GM21723 (cell line): ENCODE measurements at regions not wholly inside any gene's neighbourhood (a gene's known extent, or its start where the extent isn't known, plus 50 kb on each side); places are given as distances from the start of the nearest gene placed in this dataset.

Source experiments
- ATAC-seq: cut with Tn5 transposase; IDR thresholded peaks from one replicate; pipeline ENCODE4 v1.9.1; 2021; ENCODE audit warnings: mild to moderate bottlenecking, moderate library complexity; ENCODE audit not compliant: unreplicated experiment

DNA sequence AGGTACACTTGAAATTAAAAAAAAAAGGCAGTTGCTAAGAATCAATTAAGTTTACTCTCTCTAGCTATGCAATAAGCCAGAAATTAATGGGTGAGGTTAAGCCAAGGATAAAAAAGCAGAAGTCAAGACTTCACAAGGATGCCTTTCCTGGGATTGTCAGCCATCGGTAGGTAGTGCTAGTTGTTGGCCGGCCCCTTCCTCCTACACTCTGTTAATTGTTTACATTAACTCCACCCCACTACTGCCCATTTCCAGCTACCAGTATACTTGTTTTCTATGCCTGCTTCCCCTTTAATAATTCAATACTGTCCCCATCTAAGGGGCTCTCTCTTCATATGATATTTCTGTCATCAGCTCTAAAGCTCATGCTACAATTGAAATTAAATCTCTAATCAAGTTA lies 461.0 kb downstream of the IPMK start:
- ATAC-seq, result no peak

- no peak for ATAC-seq
Observed at GRCh38 chr10:57799625-57800024, 468.1 kb downstream of the IPMK start.

DNA sequence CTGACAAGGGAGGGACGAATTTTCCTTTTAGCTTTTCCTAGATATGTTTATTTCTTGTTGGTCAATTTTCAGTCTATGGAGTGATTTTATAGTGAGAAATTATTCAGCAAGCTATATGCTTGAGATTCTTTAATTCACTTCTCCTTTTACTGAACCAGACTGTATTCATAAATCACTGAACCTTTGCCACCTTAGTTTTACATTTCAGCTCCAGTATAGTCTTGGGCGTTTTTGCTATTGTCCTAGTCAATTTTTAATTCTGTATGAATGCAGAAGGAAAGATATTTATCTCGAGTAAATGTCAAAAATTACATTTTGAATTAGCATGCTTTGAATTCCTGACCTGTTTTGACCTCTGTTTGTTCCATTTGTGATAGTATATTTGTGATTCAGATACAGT lies 468.9 kb downstream of the IPMK start:
- ATAC-seq, result no peak

- ATAC-seq, result no peak
Observed at GRCh38 chr10:57791546-57791945, 476.1 kb downstream of the IPMK start.

- no peak for ATAC-seq
Observed at GRCh38 chr10:57790703-57791102, 477.0 kb downstream of the IPMK start.

DNA sequence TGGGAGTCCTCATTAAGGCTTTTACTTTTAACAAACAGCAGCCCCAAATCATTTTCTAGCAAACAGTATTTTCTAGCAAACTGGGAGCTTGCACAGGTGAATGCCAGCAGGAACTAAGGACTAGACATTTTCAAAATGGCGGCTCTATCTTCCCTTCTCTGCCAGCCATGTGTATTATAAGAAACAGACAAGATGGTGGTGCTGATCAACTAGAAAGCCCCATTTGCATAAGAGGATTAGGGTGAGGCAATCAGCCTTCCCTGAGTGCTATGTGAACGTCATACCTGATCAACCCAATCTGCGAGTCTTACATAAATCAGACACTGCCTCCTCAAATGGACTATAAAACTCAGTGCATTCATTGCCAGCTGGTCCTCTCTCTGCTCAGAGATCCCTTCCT lies 479.6 kb downstream of the IPMK start:
- no peak for ATAC-seq

DNA sequence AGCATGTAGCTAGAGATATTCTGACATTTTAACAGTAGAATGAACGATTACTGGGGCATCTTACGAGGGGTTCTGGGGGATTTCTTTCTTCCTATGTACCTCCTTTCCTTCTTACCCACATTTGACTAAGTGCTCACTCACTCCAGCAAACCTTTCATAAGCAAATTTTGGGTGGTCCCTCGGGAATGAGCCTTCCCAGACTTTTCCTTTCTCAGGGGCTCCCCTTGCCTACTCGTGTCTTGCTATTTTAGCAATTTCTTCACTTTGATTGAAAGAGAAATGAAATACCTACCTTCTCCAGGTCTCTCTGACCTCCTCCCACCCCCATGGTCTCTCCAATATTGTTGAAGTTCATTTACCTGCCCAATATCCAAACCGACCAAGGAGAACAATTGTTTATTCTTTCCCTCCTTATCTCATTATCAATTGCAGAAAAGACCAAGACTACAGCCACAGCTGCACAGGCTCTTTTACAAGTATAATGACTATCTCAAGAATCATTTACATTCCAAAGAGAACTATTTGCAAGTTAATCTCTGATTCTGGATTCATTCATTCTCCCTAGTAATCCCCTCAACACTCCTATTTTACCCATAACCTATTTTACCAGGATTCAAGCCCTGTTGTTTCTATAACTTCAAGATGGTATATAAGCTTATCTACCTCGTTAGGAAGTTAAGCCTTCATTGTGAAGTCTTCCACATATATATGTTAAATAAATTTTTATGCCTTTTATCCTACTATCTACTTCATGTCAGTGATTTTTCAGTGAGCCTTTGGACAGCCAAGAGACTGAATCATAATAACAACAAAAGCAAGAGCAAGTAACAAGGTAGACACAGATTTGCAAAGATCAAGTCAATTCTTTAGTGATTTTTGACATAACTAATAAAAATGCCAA lies 480.6 kb downstream of the IPMK start:
- no peak for ATAC-seq

DNA sequence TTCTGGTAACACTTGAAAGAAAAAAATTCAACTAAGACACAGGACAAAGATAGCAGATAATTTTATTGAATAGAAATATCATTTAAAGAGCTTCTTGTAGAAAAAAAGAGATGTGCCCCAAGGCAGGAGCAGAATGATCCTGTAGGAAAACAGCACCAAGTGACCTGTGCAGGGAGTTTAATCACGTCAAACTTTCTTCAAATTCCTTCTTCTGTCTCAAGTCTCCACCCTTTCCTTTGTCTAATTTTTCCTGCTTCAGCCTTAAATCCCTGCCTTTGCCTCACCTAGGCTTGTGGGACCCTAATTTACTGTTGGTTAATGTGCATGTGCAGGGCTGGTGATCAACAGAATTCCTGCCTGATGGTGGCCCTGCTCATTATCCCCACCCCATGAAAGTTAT lies 481.4 kb downstream of the IPMK start:
- no peak for ATAC-seq

DNA sequence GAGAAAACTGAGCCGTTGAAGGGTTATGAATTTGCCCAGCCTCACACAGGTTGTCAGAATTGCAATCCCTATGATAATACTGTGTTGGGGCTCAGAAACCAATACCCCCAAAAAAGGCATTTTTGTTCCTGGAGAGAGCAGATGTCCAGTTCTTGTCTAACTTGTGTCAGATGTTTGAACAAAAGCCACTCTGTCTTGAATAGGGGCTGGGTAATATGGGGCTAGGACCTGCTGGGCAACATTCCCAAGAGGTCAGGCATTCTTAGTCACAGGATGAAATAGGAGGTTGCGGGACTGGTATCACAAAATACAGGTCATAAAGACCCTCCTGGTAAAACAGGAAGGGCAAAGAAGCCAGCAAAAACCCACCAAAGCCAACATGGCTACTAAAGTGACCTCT lies 482.1 kb downstream of the IPMK start:
- ATAC-seq, result no peak

GRCh38 chr10:57785068-57785467 lies 482.6 kb downstream of the IPMK start:
- no peak for ATAC-seq

GRCh38 chr10:57776688-57777432 lies 490.8 kb downstream of the IPMK start:
- ATAC-seq, result no peak

- no peak for ATAC-seq
Observed at GRCh38 chr10:57775250-57775649, 492.4 kb downstream of the IPMK start.

DNA sequence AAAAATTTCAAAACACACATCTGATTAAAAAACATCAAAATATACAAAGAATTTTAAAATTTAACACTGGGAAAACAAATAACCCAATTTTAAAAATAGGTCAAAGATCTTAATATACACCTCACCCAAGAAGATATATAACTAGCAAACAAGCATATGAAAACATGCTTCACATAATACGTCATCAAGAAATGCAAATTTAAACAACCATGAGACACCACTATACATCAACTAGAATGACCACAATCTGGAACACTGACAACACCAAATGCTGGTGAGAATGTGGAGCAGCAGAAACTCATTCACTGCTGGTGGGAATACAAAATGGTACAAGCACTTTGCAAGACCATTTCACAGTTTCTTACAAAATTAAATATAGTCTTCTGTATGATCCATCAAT lies 498.4 kb downstream of the IPMK start:
- no peak for ATAC-seq

- no peak for ATAC-seq
Observed at GRCh38 chr10:57759777-57760176, 507.9 kb downstream of the IPMK start.

DNA sequence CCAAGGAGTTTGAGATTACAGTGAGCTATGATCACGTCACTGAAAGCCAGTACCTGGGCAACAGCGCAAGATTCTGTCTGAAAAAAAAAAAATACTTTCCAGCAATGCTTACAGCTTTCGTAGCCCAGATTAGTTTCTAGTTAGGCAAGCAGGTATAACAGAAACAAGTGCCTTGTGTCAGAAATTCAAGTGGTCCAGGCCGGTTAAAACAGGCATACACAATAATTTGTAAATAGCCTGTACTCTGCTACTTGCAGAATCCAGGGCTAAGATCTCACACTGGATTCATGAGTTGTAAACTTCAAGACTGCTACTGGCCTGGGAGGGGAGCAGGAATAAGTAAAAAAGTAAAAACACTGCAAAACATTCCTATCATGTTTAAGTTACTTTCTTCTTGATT lies 512.9 kb downstream of the IPMK start:
- no peak for ATAC-seq

DNA sequence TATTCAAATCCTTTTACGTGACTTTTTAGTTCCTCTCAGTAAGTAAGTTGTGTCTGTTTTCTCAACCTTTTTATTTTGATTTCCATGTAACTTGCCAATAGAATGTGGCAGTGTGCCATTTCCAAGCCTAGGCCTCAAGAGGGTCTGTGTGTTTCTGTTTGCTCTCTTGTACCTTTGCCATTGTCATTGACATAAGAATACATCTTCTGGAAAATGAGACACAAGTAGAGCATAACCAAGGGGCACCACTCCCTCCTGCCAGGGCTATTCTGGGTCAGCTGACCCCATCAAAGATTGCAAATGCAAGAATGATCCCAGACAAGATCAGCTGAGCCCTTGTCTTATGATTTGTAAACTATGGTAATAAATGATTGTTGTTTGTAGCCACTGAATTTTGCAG lies 524.0 kb downstream of the IPMK start:
- ATAC-seq, result no peak

DNA sequence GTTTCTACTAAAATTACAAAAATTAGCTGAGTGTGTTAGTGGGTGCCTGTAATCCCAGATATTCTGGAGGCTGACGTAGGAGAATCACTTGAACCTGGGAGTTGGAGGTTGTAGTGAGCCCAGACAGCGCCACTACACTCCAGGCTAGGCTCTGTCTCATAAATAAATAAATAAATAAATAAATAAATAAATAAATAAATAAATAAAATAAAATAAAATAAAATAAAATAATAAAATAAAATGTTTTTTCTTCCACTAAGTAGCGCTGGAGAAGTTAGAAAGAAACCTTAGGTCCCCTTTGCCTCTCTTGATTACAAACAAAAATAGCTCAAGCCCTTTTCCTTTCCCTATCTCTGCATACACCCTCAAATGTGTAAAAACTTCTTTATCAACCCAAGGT lies 525.9 kb downstream of the IPMK start:
- ATAC-seq, result no peak

DNA sequence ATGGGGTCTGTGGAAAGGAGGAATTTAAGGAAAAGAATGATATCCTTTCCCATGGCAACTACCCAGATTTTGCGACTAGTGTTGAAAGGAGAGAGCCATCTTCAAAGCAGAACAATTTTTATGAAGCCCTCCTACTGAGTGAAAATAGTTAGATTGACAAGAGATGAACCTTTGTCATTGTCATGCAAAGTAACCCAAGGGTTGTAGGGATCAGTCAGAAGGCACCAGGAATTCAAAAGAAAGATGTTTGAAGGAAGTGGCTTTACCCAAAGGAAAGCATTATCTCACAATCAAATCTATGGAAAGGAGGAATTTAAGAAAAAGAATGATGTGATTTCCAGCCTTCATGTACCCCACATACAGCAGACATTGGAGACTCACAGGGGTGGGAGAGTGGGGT lies 544.4 kb downstream of the IPMK start:
- ATAC-seq, result no peak

GRCh38 chr10:57716884-57717283 lies 550.8 kb downstream of the IPMK start:
- no peak for ATAC-seq

- no peak for ATAC-seq
Observed at GRCh38 chr10:57715233-57715632, 552.5 kb downstream of the IPMK start.

DNA sequence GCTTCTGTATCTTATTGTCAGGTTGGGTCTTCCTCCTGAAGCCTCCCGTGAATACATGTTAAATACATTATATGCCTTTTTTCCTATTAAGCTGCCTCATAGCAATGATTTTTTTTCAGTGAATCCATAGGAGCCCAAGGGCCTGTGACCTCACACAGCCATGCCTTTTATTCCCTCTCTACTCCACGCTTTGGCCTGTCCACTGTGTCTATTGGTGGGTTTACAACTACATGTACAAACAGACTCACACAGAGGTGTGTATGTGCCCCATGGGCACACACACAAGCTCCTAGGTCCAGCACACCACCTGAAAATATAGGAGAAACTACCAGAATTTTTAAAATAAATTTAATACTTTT lies 560.4 kb downstream of the IPMK start:
- no peak for ATAC-seq

- no peak for ATAC-seq
Observed at GRCh38 chr10:57706576-57707299, 561.0 kb downstream of the IPMK start.
